ENCODE measurements at regions not wholly inside any gene's neighbourhood (a gene's known extent, or its start where the extent isn't known, plus 50 kb on each side); places are given as distances from the start of the nearest gene placed in this dataset.

GRCh38 chr19:31089681-31090080 lies 259.6 kb downstream of the TSHZ3 start:
- TF ChIP-seq CTCF (IDR thresholded peaks at IDR 0.05; ENCODE audit: low read length) (no peak), EZH2phosphoT487 (IDR thresholded peaks at IDR 0.05; ENCODE audit: low read length) (no peak), EZH2 (optimal IDR thresholded peaks at IDR 0.05; ENCODE audit: low read depth, low read length) (no peak)

All from MM.1S (cell line).